GM21360 (cell line): ENCODE measurements at regions not wholly inside any gene's neighbourhood (a gene's known extent, or its start where the extent isn't known, plus 50 kb on each side); places are given as distances from the start of the nearest gene placed in this dataset.

Experiments used
- ATAC-seq: cut with Tn5 transposase; IDR thresholded peaks from one replicate; pipeline ENCODE4 v1.9.1; 2021; ENCODE audit warnings: mild to moderate bottlenecking, moderate library complexity; ENCODE audit not compliant: unreplicated experiment

DNA sequence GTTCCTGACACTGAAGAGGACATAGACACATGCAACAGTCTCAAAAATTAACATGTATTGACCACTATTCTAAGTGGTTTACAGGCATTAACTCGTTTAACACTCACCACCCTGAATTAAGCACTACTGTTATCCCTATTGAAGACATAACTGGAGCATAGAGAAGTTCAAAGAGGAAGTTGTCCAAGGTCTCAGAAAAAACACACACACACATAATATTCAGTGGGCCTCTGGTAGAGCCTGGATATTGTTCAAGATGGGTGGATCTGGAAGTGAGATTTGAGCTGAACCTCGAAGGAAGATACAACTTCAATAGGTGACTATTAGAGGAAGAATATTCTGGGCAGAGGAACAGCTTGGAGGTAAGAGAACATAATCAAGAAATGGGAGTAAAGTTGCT lies 334.9 kb downstream of the HNRNPD start:
- ATAC-seq: no peak

DNA sequence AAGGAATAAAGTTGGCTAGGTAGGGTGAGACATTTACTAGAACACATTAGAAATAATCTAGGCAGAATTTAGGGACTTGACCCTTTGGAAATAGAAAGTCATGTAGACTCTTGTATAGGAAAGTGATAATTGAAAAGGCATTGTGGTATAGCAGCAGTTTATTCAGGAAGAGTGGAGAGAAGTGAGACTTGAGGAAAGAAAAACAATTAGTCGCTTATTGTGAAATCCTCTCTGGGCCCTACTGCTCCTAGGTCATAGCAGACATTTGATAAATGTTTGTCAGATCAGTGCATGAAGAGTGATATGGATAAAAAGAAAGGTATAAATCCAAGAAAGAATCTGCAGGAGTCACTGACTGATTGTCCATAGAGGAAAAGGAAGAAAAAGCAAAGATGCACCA lies 337.6 kb downstream of the HNRNPD start:
- no peak for ATAC-seq

DNA sequence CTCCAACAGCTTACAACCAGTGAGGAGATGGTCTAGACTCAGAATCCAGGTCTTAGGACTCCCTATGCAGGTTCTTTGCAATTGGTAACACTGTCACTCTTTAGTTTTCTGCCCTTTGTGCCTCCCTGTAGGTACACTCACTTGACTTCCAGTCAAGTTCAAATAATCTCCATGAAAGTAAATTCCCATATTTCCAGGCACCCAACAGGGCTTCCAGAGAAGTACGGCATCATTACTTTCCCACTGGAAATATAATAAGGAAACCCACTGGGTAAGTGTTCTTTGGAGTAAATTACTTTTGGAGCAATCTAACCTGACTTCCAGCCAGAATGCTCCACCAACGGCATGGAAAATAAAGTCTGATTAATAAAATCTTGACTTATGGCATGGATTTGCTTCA lies 338.9 kb downstream of the HNRNPD start:
- ATAC-seq: no peak

DNA sequence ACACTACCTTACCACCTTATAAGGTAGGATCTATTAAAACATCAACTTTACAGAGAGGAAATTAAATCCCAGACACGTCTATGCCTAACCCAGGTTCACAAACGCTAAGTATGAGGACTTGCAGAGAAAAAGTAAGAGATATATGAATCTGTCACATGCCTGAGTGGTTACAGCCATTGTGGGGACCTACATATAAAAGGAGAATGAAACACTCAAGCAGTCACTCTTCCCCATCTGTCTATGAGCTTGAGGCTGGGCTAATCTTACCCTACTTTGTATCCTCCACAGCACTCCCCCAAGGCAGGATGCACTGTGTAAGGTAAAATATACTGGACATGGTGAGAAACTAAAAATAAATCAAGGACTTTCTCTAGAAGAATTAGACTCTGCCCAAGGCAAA lies 339.9 kb downstream of the HNRNPD start:
- no peak for ATAC-seq

DNA sequence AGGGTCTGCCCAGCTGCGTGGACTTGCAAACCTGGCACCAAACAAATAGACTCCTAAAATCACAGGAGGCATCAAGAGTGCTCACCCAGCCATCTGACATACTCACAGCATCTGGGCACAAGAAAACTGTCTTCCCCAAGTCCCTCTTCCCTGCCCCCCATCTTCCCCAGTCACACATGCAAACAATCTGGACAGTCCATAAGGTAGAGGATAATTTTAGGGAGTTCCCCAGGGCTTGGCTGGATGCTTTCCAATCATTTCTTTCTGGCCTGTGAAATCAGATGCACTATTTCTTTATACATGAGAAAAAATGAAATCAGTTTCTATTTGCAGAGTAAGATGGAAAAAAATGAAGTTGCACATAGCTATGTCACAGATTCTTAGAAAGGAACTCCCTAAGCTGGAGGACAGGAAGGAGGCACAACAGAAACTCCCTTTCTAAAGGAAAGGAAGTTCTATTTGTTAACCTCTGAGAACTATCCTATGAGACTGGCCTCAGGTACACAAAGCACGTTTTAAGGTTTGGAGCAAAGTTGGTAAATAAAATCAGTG lies 342.3 kb downstream of the HNRNPD start:
- no peak for ATAC-seq

DNA sequence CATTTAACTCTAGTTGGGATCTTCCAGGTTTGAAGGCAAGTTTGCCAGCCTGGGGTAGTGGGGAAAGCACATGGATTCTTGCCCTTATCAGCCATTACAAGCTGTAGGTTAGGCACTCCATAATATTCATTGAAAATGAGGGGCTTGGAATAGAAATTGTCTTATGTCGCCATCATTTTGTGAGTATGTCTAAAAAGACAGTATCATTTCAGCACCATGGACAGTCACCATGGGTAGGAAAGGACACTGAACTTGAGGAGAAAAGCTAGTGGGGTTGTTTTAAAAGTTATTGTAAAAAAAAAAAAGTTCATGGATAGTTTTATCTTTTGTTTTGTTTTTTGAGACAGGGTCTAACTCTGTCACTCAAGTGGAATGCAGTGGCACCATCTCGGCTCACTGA lies 356.1 kb downstream of the HNRNPD start:
- no peak for ATAC-seq

- no peak for ATAC-seq
Observed at GRCh38 chr4:82005158-82005557, 368.6 kb downstream of the HNRNPD start.

DNA sequence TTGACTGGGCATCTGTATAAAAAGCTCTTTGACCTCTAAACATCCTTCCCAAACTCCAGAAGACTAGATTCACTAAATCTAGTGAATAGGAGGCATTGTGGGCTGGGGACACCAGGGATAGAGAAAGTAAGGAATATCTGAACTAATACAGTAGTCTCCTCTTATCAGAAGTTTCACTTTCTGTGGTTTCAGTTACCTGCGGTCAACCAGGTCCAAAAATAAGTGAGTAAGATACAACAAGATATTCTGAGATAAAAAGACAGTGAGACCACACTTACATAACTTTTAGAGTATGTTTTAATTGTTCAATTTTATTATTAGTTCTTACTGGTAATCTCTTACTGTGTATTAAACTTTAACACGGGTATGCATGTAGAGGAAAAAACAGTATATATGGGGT lies 376.5 kb downstream of the HNRNPD start:
- ATAC-seq: no peak

DNA sequence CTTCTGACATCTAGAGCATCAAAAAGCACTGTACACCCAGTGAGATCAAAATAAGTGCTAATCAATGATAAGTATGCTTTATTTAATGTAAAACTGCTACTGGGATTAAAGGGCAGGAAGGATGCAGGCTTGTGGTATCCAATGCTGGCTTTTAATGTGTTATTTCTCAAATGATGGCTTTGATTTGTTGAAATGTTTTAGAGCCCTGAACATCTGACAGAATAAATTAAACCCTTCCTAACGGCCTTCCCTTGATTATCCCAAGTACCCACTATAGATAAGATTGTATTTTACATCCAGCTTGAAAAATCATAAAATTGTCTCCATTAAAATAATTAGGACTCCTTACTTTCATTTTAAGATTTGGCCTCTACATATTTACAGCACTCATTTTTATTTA lies 382.9 kb downstream of the HNRNPD start:
- no peak for ATAC-seq

GRCh38 chr4:81990211-81990610 lies 383.6 kb downstream of the HNRNPD start:
- no peak for ATAC-seq

DNA sequence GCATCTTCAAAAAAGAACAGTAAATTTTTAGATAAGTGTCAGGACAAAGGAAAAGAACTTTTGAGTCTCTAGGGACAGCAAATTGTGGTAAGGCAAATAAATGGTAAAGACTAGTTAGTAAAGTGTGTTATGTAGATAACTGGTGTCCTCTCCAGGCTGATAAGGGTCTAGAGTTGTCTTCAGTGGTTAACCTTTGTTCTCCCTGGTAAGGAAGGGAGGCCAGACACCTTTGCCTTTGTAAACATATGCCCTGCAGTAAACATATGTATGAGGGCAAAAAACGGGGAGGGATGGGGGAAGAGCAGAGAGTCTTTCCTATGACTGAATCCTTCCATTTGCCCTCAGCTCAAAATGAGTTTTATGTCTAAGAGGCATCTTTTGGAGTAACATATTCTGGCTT lies 384.6 kb downstream of the HNRNPD start:
- ATAC-seq: no peak

- no peak for ATAC-seq
Observed at GRCh38 chr4:81988178-81988577, 385.6 kb downstream of the HNRNPD start.

GRCh38 chr4:81984746-81985145 lies 389.0 kb downstream of the HNRNPD start:
- no peak for ATAC-seq

DNA sequence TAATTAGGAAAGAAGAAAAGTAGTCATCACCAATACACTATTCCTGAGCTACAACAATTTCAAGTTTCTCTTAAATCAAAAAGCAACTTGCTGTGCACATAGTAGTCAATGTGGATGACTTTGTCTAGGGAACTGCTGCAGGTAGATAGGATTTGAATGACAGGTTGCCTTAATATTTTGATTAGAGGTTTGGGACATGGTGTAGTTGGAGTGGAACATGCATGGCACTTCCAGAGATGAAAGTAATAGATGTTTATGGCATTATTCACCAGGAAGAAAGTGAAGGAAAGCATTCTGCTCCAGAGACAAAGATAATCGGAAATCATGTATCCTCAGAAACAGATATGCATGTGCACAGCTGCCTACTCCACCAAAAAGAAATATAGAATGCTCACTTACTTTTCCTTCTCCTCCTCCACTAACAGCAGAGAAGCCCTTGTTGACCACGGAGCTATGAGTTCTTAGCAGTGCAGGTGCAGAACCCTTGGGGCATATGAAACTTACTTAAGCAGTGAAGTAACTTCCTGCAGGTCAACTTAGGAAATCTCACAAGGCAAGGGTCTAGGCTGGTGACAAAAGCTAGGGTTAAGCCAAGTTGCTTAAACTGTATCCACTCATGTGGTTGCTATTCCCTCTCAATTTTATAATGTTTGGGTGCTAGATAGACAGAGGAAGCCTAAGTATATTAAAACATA lies 390.8 kb downstream of the HNRNPD start:
- ATAC-seq: no peak

DNA sequence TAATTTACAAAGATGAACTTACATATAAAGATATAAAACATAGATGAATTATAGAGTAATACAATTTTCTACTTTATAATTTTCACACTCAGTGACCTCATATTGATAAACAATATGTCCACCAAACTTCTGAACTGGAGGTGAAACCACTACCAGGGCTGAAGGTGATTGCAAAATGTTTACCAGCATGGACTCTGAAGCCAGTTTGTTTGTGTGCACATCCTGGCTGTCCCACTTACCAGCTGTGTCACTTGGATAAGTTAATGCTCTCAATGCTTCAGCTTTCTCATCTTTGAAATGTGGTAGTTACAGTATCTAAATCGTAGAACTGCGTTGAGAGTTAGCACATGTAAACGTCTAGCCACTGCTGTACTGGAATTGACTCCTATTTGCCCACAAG lies 392.6 kb downstream of the HNRNPD start:
- no peak for ATAC-seq

GRCh38 chr4:81974523-81974922 lies 399.3 kb downstream of the HNRNPD start:
- ATAC-seq: no peak

DNA sequence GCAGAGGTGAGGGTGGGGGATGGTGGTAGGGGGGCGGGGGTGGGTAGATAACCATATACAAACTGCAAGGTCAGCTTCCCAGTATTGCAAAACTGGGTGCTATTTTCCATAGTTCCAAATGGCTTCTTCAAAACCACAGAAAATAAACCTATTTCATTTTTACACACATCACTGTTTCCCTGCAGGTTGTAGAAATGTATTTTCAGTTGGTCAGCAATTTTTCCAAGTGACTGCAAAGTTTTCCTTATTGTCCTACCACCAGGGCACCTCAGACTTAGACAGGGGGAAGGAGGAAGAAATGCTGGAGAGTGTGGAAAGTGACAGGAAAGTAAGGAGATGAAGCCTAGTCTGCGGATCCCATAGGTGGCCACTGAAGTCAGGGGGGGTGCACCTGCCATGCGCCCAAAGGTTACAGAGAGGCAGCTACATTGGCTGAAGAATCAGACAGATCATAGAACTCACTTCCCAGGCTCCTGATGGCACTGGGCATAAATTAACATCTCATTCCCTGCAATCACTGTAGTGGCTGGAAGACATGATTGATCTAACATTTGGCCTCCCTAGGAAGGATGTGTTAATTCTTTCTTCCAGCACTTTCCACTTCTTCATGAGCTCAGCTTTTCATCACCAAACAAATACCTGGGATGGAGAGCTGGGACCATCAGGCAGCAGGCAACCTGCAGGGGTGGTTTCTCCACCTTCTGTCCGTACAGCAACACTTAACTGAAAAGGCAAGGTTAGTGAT lies 402.0 kb downstream of the HNRNPD start:
- ATAC-seq: no peak

DNA sequence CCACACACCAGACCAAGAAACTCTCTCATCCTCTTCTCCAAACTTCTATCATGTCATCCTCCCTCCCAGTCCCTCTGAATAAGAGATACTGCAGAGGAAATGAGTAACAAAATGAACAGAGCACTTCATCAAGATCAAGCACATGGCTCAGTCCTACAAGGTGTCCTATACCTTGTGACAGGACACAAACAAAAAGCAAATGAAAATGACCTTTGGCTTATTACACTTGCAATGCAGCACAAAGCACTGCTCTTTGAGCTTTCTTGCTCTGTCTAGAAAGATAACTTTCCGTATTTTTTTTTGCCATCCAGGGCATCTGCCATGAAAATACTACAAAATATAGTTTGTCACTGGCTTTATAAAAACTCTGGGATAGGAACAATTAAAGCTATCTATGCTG lies 402.7 kb downstream of the HNRNPD start:
- no peak for ATAC-seq

DNA sequence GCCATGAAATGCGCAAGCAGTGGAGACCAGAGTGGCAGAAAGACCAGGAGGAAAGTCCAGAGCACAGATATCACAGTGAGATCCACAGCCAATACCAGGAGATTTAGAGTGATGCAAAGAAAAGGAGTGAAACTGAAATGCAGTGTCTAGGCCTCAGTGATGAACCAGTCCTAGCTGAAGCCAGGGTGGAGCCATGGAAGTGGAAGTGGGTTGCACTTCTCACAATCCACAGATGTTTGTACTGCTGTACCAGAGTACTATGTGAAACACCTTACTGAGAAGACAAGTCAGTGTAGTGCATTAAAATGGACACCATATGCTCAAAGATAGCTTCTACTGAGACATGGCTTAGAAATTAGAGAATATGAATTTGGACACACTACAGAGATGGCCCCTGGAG lies 403.3 kb downstream of the HNRNPD start:
- no peak for ATAC-seq

DNA sequence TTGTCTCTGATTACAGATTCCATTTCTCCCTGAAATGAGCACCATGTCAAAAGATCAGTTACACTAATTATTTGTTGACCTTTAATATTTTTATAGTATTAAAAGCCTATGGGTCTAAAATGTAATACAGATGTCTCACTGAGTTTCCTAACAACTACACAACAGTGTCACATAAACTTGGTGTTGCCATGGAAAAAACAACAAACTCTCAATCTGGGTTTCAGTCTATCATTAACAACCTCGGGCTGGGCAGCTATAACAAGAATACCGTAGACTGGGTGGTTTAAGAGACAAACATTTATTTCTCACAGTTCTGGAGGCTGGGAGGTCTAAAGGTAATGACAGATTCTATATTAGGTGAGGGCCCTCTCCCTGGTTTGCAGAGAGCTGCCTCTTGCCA lies 407.1 kb downstream of the HNRNPD start:
- no peak for ATAC-seq

GRCh38 chr4:81965911-81966310 lies 407.9 kb downstream of the HNRNPD start:
- ATAC-seq: no peak

DNA sequence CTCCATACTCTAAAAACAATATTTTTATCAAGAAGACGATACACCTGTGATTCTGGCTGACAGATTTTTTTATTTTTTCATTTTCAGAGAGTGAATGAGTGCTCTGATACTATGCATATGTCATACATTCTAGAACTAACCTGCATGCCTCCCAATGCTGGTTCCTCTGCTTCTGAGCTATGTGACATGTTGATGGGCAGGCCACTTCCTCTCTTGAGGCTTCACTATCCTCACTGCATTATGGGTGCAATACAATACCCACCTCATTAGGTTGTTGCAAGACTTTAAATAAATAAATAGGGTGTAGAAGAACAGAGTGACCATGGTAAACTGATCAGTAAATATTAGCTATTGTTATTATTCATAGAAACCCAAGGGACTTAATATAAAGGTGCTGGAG lies 408.3 kb downstream of the HNRNPD start:
- ATAC-seq: no peak

DNA sequence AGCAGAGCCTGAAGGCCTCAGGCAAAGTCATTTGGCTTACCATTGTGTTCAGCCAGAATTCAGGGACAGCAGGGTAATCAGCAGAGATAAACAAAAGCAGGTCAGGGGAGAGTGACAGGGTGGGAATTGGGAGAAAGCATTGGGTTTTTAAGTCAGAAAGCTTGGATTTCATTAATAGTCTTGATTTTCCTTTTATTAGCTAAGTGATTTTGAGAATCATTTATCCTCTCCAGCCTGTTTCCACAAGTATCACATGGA lies 410.1 kb downstream of the HNRNPD start:
- ATAC-seq: no peak
